Esophagus muscularis mucosa (tissue), 4 donors: ENCODE measurements at regions not wholly inside any gene's neighbourhood (a gene's known extent, or its start where the extent isn't known, plus 50 kb on each side); places are given as distances from the start of the nearest gene placed in this dataset.
"Not testable (repeated sequence)": the region's sequence is repeated elsewhere in the genome, so short reads cannot be mapped to it uniquely, and the experiment has no call there.

Source experiments
- EP300 ChIP-seq: sonication (generic); formaldehyde crosslinking; IDR thresholded peaks from one replicate; pipeline ENCODE4 v1.6.1; 2017; ENCODE audit warnings: antibody characterized with exemption
- POLR2A ChIP-seq: fragments of 450-650 bp; IDR thresholded peaks from one replicate; pipeline ENCODE4 v1.6.1; 2017; ENCODE audit warnings: antibody characterized with exemption, moderate library complexity, mild to moderate bottlenecking, low read depth
- TF ChIP-seq, protein P1 (sequence below), 3 experiments: fragments of 200-600 bp in 2 of 3; fragments of 450-650 bp in 1 of 3; sonication (generic) in 2 of 3; IDR thresholded peaks; one replicate each; pipeline ENCODE4 v1.5.1; 2017 to 2019; ENCODE audit warnings: antibody characterized with exemption in 3 of 3, mild to moderate bottlenecking in 2 of 3, moderate library complexity in 1 of 3

DNA sequence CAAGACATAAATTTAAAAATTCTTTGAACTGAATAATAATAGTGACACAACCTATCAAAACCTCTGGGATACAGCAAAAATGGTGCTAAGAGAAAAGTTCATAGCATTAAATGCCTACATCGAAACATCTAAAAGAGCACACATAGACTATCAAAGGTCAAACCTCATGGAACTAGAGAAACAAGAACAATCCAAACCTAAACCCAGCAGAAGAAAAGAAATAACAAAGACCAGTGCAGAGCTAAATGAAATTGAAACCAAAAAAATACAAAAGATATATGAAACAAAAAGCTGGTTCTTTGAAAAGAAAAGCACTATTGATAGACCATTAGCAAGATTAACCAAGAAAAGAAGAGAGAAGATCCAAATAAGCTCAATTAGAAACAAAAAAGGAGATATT lies 293.8 kb upstream of the CXADR start:
- TF ChIP-seq EP300, POLR2A: not testable (repeated sequence)
- TF ChIP-seq, protein P1, sequence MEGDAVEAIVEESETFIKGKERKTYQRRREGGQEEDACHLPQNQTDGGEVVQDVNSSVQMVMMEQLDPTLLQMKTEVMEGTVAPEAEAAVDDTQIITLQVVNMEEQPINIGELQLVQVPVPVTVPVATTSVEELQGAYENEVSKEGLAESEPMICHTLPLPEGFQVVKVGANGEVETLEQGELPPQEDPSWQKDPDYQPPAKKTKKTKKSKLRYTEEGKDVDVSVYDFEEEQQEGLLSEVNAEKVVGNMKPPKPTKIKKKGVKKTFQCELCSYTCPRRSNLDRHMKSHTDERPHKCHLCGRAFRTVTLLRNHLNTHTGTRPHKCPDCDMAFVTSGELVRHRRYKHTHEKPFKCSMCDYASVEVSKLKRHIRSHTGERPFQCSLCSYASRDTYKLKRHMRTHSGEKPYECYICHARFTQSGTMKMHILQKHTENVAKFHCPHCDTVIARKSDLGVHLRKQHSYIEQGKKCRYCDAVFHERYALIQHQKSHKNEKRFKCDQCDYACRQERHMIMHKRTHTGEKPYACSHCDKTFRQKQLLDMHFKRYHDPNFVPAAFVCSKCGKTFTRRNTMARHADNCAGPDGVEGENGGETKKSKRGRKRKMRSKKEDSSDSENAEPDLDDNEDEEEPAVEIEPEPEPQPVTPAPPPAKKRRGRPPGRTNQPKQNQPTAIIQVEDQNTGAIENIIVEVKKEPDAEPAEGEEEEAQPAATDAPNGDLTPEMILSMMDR (IDR thresholded peaks at IDR 0.05), result not testable (repeated sequence)
